SH-SY5Y (cell line): ENCODE measurements at regions not wholly inside any gene's neighbourhood (a gene's known extent, or its start where the extent isn't known, plus 50 kb on each side); places are given as distances from the start of the nearest gene placed in this dataset.

Source experiments
- GATA2 ChIP-seq: IDR thresholded peaks from 2 replicates; pipeline ENCODE4 v1.6.1; 2011; ENCODE audit warnings: mild to moderate bottlenecking, low read depth, low read length
- GATA3 ChIP-seq: IDR thresholded peaks from 2 replicates; pipeline ENCODE4 v1.6.1; 2011; ENCODE audit warnings: low read depth, mild to moderate bottlenecking, low read length, moderate library complexity

DNA sequence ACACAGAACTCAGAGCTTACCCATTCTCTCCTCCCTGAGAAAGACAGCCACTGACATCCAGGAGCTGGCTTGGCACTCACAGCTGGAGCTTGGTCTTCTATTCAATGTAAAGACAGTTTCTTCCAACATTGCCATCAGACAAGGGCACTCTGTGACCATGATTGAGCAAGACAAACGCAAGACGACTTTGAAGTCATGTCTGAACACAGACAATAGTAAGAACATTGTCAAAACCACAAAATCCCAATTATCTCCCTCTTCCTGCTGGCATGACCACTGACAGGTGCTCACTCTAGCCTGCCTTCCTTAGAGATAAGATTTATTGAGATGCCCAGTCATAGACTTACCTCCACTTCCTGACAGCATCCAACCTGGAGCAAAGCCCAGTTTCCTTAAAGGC is 328.0 kb downstream of the MSX2 start:
- TF ChIP-seq GATA2 (no peak), GATA3 (no peak)
